Gastroesophageal sphincter (tissue), 4 donors: ENCODE measurements at regions not wholly inside any gene's neighbourhood (a gene's known extent, or its start where the extent isn't known, plus 50 kb on each side); places are given as distances from the start of the nearest gene placed in this dataset.

Experiments used
- ATAC-seq: fragments of 150-250 bp; one replicate; pipeline ENCODE4 v1.9.1; 2016; ENCODE audit warnings: mild to moderate bottlenecking, moderate library complexity
- H3K27ac ChIP-seq, 4 donors: fragments of 200-600 bp; sonication (generic) in 3 of 4; 1 replicate in 3 of 4; 2 replicates in 1 of 4; pipeline ENCODE4 v1.5.1; 2016 to 2019
- H3K27me3 ChIP-seq: fragments of 200-600 bp; sonication (generic); one replicate; pipeline ENCODE4 v1.5.1; 2019
- H3K36me3 ChIP-seq, 2 donors: fragments of 200-600 bp; sonication (generic); one replicate each; pipeline ENCODE4 v1.5.1; 2019; ENCODE audit warnings: control low read depth in 1 of 2
- H3K4me1 ChIP-seq, 3 donors: fragments of 200-600 bp; sonication (generic); 1 replicate in 2 of 3; 2 replicates in 1 of 3; pipeline ENCODE4 v1.5.1; 2016 to 2019; ENCODE audit warnings: control low read depth in 2 of 3
- H3K4me3 ChIP-seq, 2 donors: fragments of 200-600 bp; sonication (generic); one replicate each; pipeline ENCODE4 v1.5.1; 2019; ENCODE audit warnings: mild to moderate bottlenecking in 1 of 2, moderate library complexity in 1 of 2
- H3K9me3 ChIP-seq, 3 donors: fragments of 200-600 bp; sonication (generic); one replicate each; pipeline ENCODE4 v1.5.1; 2017 to 2019; ENCODE audit warnings: control low read depth in 2 of 3
- EP300 ChIP-seq: sonication (generic); formaldehyde crosslinking; IDR thresholded peaks from one replicate; pipeline ENCODE4 v1.6.1; 2017; ENCODE audit warnings: antibody characterized with exemption, mild to moderate bottlenecking
- POLR2A ChIP-seq, 2 donors: fragments of 450-650 bp; IDR thresholded peaks; one replicate each; pipeline ENCODE4 v1.6.1; 2017; ENCODE audit warnings: antibody characterized with exemption in 2 of 2, mild to moderate bottlenecking in 2 of 2, moderate library complexity in 1 of 2
- POLR2AphosphoS5 ChIP-seq: sonication (generic); formaldehyde crosslinking; IDR thresholded peaks from one replicate; pipeline ENCODE4 v1.6.1; 2017; ENCODE audit warnings: antibody characterized with exemption
- WGBS, 2 donors: methylation state at CpG; one replicate each; pipeline ENCODE4 v1.1.5; 2018; ENCODE audit warnings: low coverage in 1 of 2; 5-methylcytosine and 5-hydroxymethylcytosine counted together
- TF ChIP-seq, protein P1 (sequence below), 4 experiments: fragments of 200-600 bp in 2 of 4; fragments of 450-650 bp in 2 of 4; sonication (generic) in 1 of 4; IDR thresholded peaks; one replicate each; pipeline ENCODE4 v1.5.1; 2017 to 2019; ENCODE audit warnings: antibody characterized with exemption in 4 of 4, mild to moderate bottlenecking in 2 of 4, moderate library complexity in 2 of 4

- no peaks in the 10 kb centered on the region for H3K27me3 ChIP-seq
- no peaks in the 10 kb centered on the region for H3K36me3 ChIP-seq
- no peaks in the 10 kb centered on the region for H3K4me1 ChIP-seq
- H3K27ac ChIP-seq: no peak overlapping the region
- H3K4me3 ChIP-seq: no peak overlapping the region
- 50 to 64% methylated on average over 1 of the region's 1 CpG for WGBS, 2 donors
- peaks cover 0 to 5% (median 0%) of the 10 kb centered on the region in 3 donors for H3K9me3 ChIP-seq
- ATAC-seq: no peak
- TF ChIP-seq, protein P1, sequence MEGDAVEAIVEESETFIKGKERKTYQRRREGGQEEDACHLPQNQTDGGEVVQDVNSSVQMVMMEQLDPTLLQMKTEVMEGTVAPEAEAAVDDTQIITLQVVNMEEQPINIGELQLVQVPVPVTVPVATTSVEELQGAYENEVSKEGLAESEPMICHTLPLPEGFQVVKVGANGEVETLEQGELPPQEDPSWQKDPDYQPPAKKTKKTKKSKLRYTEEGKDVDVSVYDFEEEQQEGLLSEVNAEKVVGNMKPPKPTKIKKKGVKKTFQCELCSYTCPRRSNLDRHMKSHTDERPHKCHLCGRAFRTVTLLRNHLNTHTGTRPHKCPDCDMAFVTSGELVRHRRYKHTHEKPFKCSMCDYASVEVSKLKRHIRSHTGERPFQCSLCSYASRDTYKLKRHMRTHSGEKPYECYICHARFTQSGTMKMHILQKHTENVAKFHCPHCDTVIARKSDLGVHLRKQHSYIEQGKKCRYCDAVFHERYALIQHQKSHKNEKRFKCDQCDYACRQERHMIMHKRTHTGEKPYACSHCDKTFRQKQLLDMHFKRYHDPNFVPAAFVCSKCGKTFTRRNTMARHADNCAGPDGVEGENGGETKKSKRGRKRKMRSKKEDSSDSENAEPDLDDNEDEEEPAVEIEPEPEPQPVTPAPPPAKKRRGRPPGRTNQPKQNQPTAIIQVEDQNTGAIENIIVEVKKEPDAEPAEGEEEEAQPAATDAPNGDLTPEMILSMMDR (IDR thresholded peaks at IDR 0.05): no peak
- TF ChIP-seq EP300: no peak
- no peak for TF ChIP-seq POLR2AphosphoS5
- TF ChIP-seq POLR2A (IDR thresholded peaks at IDR 0.05): no peak
Observed at GRCh38 chr9:23556459-23556858, 269.6 kb downstream of the ELAVL2 start.

DNA sequence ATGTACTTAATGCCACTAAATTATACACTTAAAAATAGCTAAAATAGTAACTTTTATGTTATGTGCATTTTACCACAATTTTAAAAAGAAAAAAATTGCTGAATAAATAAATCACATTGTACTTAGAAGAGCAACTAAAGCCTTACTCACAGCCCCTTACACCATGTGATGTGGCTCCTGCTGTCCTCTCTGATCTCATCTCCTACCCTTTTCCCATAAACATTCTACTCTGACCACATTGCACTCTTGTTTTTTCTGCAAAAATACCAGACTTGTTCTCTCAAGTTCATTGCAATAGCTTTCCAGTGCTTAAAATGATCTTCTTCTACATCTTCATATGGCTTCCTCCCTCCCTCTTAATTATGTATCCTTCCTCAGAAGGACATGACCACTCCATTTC is 268.4 kb downstream of the ELAVL2 start:
- no peaks in the 10 kb centered on the region for H3K4me1 ChIP-seq
- peaks cover 0 to 5% (median 0%) of the 10 kb centered on the region in 3 donors for H3K9me3 ChIP-seq
- no peak overlapping the region for H3K27ac ChIP-seq
- no peaks in the 10 kb centered on the region for H3K27me3 ChIP-seq
- no peaks in the 10 kb centered on the region for H3K36me3 ChIP-seq
- no peak overlapping the region for H3K4me3 ChIP-seq
- TF ChIP-seq POLR2A (IDR thresholded peaks at IDR 0.05) (no peak), POLR2AphosphoS5 (no peak), EP300 (no peak)
- TF ChIP-seq, protein P1 (IDR thresholded peaks at IDR 0.05): no peak
- no peak for ATAC-seq

GRCh38 chr9:23559522-23559921 is 266.5 kb downstream of the ELAVL2 start:
- TF ChIP-seq POLR2AphosphoS5: no peak
- TF ChIP-seq, protein P1 (IDR thresholded peaks at IDR 0.05): no peak
- TF ChIP-seq POLR2A (IDR thresholded peaks at IDR 0.05): no peak
- no peak for TF ChIP-seq EP300
- H3K4me3 ChIP-seq: no peak overlapping the region
- no peak overlapping the region for H3K27ac ChIP-seq
- H3K9me3 ChIP-seq: peaks cover 0 to 5% (median 0%) of the 10 kb centered on the region in 3 donors
- ATAC-seq: no peak
- H3K27me3 ChIP-seq: no peaks in the 10 kb centered on the region
- H3K36me3 ChIP-seq: no peaks in the 10 kb centered on the region
- H3K4me1 ChIP-seq: no peaks in the 10 kb centered on the region
- WGBS, 2 donors: 83 to 88% methylated on average over 4 of the region's 4 CpGs

DNA sequence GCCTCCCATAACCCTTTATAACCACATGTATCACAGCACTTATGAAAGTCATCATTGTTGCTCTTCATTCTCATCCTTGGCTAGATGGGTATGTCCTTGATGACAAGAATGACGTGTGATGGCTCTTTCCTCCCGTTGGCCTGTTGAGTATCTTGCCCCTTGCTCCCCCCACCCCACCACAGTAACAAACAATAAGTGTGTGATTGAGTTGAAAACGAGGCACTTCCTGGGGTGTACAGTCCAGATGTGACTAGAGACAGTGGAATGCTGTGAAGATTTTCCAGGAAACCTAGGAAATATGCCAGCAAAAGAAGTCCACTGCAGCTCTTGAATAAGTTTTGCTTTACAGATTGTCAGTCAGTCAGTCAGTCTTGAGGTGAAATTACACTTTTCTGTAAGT is 262.5 kb downstream of the ELAVL2 start:
- no peak for ATAC-seq
- H3K27ac ChIP-seq: no peak overlapping the region
- WGBS, 2 donors: 32 to 40% methylated on average over 1 to 3 of the region's 3 CpGs
- no peaks in the 10 kb centered on the region for H3K4me1 ChIP-seq
- H3K36me3 ChIP-seq: no peaks in the 10 kb centered on the region
- H3K9me3 ChIP-seq: peaks cover 0 to 4% (median 0%) of the 10 kb centered on the region in 3 donors
- H3K27me3 ChIP-seq: no peaks in the 10 kb centered on the region
- TF ChIP-seq POLR2AphosphoS5 (no peak), POLR2A (IDR thresholded peaks at IDR 0.05) (no peak), EP300 (no peak)
- TF ChIP-seq, protein P1 (IDR thresholded peaks at IDR 0.05): no peak
- no peak overlapping the region for H3K4me3 ChIP-seq

DNA sequence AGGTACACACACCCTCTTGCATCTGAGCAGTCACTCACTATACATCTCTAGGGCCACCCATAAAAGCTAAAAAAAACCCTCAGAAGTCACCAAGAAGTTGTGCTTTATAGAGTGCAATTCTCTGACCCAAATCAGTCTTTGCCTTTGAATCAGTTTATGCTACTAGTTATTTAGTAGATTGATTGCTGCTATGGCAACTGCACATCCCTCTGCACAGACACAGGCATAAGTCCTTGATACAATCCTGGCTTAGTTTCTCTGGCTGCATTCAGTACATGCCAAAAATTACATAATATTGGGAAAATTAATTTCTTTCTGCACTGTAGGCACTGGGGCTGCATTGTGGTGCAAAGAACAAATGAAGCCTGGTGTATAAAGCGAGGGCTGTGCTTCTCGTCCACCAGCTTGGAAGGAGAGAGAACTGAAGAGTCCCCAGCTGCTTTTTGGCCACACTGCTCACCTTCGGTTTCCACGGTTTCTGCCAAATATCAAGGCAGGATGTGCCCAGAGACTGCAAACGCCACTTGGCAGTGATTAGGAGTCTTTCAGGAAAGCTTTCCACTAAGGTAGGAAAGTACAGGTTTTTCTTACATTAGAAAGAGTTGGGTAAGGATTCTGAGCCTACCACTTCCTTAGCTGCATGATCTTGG is 258.4 kb downstream of the ELAVL2 start:
- WGBS, 2 donors: 45 to 65% methylated on average over 2 to 5 of the region's 5 CpGs
- no peak overlapping the region for H3K27ac ChIP-seq

More for the DNA sequence above, 258.4 kb downstream of the ELAVL2 start:
- ATAC-seq: no peak
- TF ChIP-seq, protein P1 (IDR thresholded peaks at IDR 0.05): no peak
- no peak for TF ChIP-seq POLR2A (IDR thresholded peaks at IDR 0.05)
- no peak for TF ChIP-seq EP300
- TF ChIP-seq POLR2AphosphoS5: no peak
- H3K9me3 ChIP-seq: no peaks in the 10 kb centered on the region
- H3K36me3 ChIP-seq: no peaks in the 10 kb centered on the region
- no peaks in the 10 kb centered on the region for H3K4me1 ChIP-seq
- no peak overlapping the region for H3K4me3 ChIP-seq
- H3K27me3 ChIP-seq: no peaks in the 10 kb centered on the region
